HepG2 (cell line): ENCODE measurements at regions not wholly inside any gene's neighbourhood (a gene's known extent, or its start where the extent isn't known, plus 50 kb on each side); places are given as distances from the start of the nearest gene placed in this dataset.

Experiments used
- ATAD3A ChIP-seq: sonication (generic); formaldehyde crosslinking; IDR thresholded peaks from 2 replicates; pipeline ENCODE4 v1.4.0; 2020; ENCODE audit warnings: missing genetic modification reagents
- DMAP1 ChIP-seq: IDR thresholded peaks from 2 replicates; pipeline ENCODE4 v1.6.1; 2016
- MBNL3 ChIP-seq: fragments of 250-450 bp; sonication (Bioruptor Pico); conservative IDR thresholded peaks from 2 replicates; pipeline ENCODE4 v1.8.0; 2022; ENCODE audit warnings: mild to moderate bottlenecking, inconsistent platforms
- MTF2 ChIP-seq: sonication (generic); formaldehyde crosslinking; IDR thresholded peaks from 2 replicates; pipeline ENCODE4 v1.5.0; 2020; ENCODE audit warnings: missing genetic modification reagents, borderline replicate concordance
- MXI1 ChIP-seq: IDR thresholded peaks from 3 replicates; pipeline ENCODE4 v1.6.1; 2012; ENCODE audit warnings: low read depth, low read length, inconsistent platforms, borderline replicate concordance
- RCOR2 ChIP-seq: IDR thresholded peaks from 2 replicates; pipeline ENCODE4 v1.6.1; 2016; ENCODE audit warnings: missing biosample characterization, missing genetic modification reagents
- SNAPC2 ChIP-seq: sonication (generic); formaldehyde crosslinking; IDR thresholded peaks from 2 replicates; pipeline ENCODE4 v1.8.1; 2022; ENCODE audit warnings: mild to moderate bottlenecking, missing genetic modification reagents
- SNRNP70 ChIP-seq: fragments of 200-400 bp; formaldehyde crosslinking; IDR thresholded peaks from 2 replicates; pipeline ENCODE4 v1.6.1; 2017; ENCODE audit warnings: mild to moderate bottlenecking, low read depth, low read length, moderate library complexity
- STAG1 ChIP-seq: sonication (generic); formaldehyde crosslinking; IDR thresholded peaks from 2 replicates; pipeline ENCODE4 v1.4.0; 2020; ENCODE audit warnings: missing genetic modification reagents
- THAP11 ChIP-seq: IDR thresholded peaks from 2 replicates; pipeline ENCODE4 v1.6.1; 2016; ENCODE audit warnings: missing biosample characterization, missing genetic modification reagents
- THYN1 ChIP-seq: sonication (generic); formaldehyde crosslinking; IDR thresholded peaks from 2 replicates; pipeline ENCODE4 v1.8.1; 2023; ENCODE audit warnings: low read depth, mild to moderate bottlenecking, moderate library complexity, missing genetic modification reagents, borderline replicate concordance
- TRIM24 ChIP-seq: sonication (generic); formaldehyde crosslinking; IDR thresholded peaks from 2 replicates; pipeline ENCODE4 v1.8.0; 2022; ENCODE audit warnings: mild to moderate bottlenecking, missing genetic modification reagents
- ZFP82 ChIP-seq: sonication (generic); formaldehyde crosslinking; IDR thresholded peaks from 2 replicates; pipeline ENCODE4 v1.5.1; 2020; ENCODE audit warnings: mild to moderate bottlenecking, missing genetic modification reagents, borderline replicate concordance
- ZFYVE20 ChIP-seq: sonication (generic); formaldehyde crosslinking; IDR thresholded peaks from 2 replicates; pipeline ENCODE4 v1.8.0; 2023; ENCODE audit warnings: low read depth, mild to moderate bottlenecking, moderate library complexity, missing genetic modification reagents, borderline replicate concordance
- ZNF138 ChIP-seq: sonication (generic); formaldehyde crosslinking; IDR thresholded peaks from 2 replicates; pipeline ENCODE4 v1.5.0; 2020; ENCODE audit warnings: mild to moderate bottlenecking, low read depth, missing genetic modification reagents
- ZNF34 ChIP-seq: sonication (generic); formaldehyde crosslinking; IDR thresholded peaks from 2 replicates; pipeline ENCODE4 v1.4.0; 2020; ENCODE audit warnings: mild to moderate bottlenecking, missing genetic modification reagents, borderline replicate concordance
- ZNF543 ChIP-seq: sonication (generic); formaldehyde crosslinking; IDR thresholded peaks from 2 replicates; pipeline ENCODE4 v1.4.0; 2020; ENCODE audit warnings: mild to moderate bottlenecking, missing genetic modification reagents
- ZNF567 ChIP-seq: sonication (generic); formaldehyde crosslinking; IDR thresholded peaks from 2 replicates; pipeline ENCODE4 v1.8.1; 2023; ENCODE audit warnings: mild to moderate bottlenecking, missing genetic modification reagents, borderline replicate concordance
- ZNF577 ChIP-seq: sonication (generic); formaldehyde crosslinking; IDR thresholded peaks from 2 replicates; pipeline ENCODE4 v1.4.0; 2020; ENCODE audit warnings: mild to moderate bottlenecking, low read depth, missing genetic modification reagents, borderline replicate concordance
- ZNF607 ChIP-seq: sonication (generic); formaldehyde crosslinking; IDR thresholded peaks from 2 replicates; pipeline ENCODE4 v1.5.1; 2020; ENCODE audit warnings: missing genetic modification reagents, mild to moderate bottlenecking, borderline replicate concordance
- ZNF674 ChIP-seq: sonication (generic); formaldehyde crosslinking; IDR thresholded peaks from 2 replicates; pipeline ENCODE4 v1.5.0; 2020; ENCODE audit warnings: low read depth, mild to moderate bottlenecking, missing genetic modification reagents
- ZNF720 ChIP-seq: sonication (generic); formaldehyde crosslinking; IDR thresholded peaks from 2 replicates; pipeline ENCODE4 v1.4.0; 2020; ENCODE audit warnings: missing genetic modification reagents
- ZNF737 ChIP-seq: sonication (generic); formaldehyde crosslinking; IDR thresholded peaks from 2 replicates; pipeline ENCODE4 v1.5.0; 2020; ENCODE audit warnings: missing genetic modification reagents, mild to moderate bottlenecking, borderline replicate concordance
- TF ChIP-seq, protein P1 (sequence below): sonication (generic); formaldehyde crosslinking; IDR thresholded peaks from 2 replicates; pipeline ENCODE4 v1.4.0; 2020; ENCODE audit warnings: missing genetic modification reagents
- TF ChIP-seq, protein P2 (sequence below): sonication (generic); formaldehyde crosslinking; conservative IDR thresholded peaks from 2 replicates; pipeline ENCODE4 v1.8.1; 2023; ENCODE audit warnings: missing genetic modification reagents
- TF ChIP-seq, protein P3 (sequence below): sonication (generic); formaldehyde crosslinking; IDR thresholded peaks from 2 replicates; pipeline ENCODE4 v1.8.1; 2023; ENCODE audit warnings: missing genetic modification reagents, mild to moderate bottlenecking, borderline replicate concordance

DNA sequence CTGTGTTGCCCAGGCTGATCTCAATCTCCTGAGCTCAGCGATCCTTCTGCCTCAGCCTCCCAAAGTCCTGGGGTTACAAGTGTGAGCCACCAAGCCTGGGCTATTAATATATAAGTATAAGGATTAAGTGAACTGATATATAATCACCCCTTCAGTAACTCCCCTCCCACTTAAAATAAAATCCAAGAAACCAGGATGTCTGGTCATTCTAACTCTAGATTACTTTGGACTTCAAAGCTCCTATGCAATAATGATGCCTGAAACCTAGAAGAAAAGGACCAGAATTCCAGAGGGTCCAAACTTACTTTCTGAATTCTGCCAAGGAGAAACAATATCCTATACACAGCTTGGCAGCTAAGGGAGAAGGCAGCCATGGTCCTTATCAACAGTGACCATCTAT is 206.8 kb upstream of the ZNF217 start (continued):
- TF ChIP-seq RCOR2 (CRISPR knock-in tag), result no peak
- TF ChIP-seq STAG1 (CRISPR knock-in tag), result no peak
- TF ChIP-seq, protein P1, sequence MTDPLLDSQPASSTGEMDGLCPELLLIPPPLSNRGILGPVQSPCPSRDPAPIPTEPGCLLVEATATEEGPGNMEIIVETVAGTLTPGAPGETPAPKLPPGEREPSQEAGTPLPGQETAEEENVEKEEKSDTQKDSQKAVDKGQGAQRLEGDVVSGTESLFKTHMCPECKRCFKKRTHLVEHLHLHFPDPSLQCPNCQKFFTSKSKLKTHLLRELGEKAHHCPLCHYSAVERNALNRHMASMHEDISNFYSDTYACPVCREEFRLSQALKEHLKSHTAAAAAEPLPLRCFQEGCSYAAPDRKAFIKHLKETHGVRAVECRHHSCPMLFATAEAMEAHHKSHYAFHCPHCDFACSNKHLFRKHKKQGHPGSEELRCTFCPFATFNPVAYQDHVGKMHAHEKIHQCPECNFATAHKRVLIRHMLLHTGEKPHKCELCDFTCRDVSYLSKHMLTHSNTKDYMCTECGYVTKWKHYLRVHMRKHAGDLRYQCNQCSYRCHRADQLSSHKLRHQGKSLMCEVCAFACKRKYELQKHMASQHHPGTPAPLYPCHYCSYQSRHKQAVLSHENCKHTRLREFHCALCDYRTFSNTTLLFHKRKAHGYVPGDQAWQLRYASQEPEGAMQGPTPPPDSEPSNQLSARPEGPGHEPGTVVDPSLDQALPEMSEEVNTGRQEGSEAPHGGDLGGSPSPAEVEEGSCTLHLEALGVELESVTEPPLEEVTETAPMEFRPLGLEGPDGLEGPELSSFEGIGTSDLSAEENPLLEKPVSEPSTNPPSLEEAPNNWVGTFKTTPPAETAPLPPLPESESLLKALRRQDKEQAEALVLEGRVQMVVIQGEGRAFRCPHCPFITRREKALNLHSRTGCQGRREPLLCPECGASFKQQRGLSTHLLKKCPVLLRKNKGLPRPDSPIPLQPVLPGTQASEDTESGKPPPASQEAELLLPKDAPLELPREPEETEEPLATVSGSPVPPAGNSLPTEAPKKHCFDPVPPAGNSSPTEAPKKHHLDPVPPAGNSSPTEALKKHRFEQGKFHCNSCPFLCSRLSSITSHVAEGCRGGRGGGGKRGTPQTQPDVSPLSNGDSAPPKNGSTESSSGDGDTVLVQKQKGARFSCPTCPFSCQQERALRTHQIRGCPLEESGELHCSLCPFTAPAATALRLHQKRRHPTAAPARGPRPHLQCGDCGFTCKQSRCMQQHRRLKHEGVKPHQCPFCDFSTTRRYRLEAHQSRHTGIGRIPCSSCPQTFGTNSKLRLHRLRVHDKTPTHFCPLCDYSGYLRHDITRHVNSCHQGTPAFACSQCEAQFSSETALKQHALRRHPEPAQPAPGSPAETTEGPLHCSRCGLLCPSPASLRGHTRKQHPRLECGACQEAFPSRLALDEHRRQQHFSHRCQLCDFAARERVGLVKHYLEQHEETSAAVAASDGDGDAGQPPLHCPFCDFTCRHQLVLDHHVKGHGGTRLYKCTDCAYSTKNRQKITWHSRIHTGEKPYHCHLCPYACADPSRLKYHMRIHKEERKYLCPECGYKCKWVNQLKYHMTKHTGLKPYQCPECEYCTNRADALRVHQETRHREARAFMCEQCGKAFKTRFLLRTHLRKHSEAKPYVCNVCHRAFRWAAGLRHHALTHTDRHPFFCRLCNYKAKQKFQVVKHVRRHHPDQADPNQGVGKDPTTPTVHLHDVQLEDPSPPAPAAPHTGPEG, result peak; percentile 7; the same call in 1 of the 2 replicates
- TF ChIP-seq, protein P2, sequence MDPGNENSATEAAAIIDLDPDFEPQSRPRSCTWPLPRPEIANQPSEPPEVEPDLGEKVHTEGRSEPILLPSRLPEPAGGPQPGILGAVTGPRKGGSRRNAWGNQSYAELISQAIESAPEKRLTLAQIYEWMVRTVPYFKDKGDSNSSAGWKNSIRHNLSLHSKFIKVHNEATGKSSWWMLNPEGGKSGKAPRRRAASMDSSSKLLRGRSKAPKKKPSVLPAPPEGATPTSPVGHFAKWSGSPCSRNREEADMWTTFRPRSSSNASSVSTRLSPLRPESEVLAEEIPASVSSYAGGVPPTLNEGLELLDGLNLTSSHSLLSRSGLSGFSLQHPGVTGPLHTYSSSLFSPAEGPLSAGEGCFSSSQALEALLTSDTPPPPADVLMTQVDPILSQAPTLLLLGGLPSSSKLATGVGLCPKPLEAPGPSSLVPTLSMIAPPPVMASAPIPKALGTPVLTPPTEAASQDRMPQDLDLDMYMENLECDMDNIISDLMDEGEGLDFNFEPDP (CRISPR knock-in tag), result 0 out of 2 replicates have a peak, but pooled peaks have one; percentile 16
- no peak for TF ChIP-seq MXI1
- TF ChIP-seq ZNF138 (CRISPR knock-in tag), result no peak
- TF ChIP-seq DMAP1, result no peak
- no peak for TF ChIP-seq ATAD3A (CRISPR knock-in tag)
- no peak for TF ChIP-seq ZFYVE20 (CRISPR knock-in tag)
- no peak for TF ChIP-seq SNRNP70
- TF ChIP-seq MTF2 (CRISPR knock-in tag), result 0 out of 2 replicates have a peak, but pooled peaks have one; percentile 4
- peak; percentile 43; the same call in 1 of the 2 replicates for TF ChIP-seq ZFP82
- TF ChIP-seq, protein P3, sequence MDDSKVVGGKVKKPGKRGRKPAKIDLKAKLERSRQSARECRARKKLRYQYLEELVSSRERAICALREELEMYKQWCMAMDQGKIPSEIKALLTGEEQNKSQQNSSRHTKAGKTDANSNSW (CRISPR knock-in tag), result no peak
- no peak for TF ChIP-seq SNAPC2
- no peak for TF ChIP-seq ZNF674 (CRISPR knock-in tag)
- no peak for TF ChIP-seq THYN1 (CRISPR knock-in tag)
- no peak for TF ChIP-seq ZNF577 (CRISPR knock-in tag)
- TF ChIP-seq ZNF543, result 0 out of 2 replicates have a peak, but pooled peaks have one; percentile 25
- TF ChIP-seq MBNL3 (CRISPR knock-in tag), result no peak
- TF ChIP-seq ZNF607 (CRISPR knock-in tag), result 0 out of 2 replicates have a peak, but pooled peaks have one; percentile 60
- TF ChIP-seq ZNF720 (CRISPR knock-in tag), result no peak
- TF ChIP-seq ZNF737 (CRISPR knock-in tag), result no peak
- no peak for TF ChIP-seq ZNF34 (CRISPR knock-in tag)
- no peak for TF ChIP-seq ZNF567 (CRISPR knock-in tag)
- TF ChIP-seq THAP11, result no peak
- no peak for TF ChIP-seq TRIM24 (CRISPR knock-in tag)
